Hematopoietic multipotent progenitor cell treated with erythropoietin and hydrocortisone succinate and interleukin-3 and kit ligand, for 8 days (in vitro differentiated cells): ENCODE measurements at regions not wholly inside any gene's neighbourhood (a gene's known extent, or its start where the extent isn't known, plus 50 kb on each side); places are given as distances from the start of the nearest gene placed in this dataset.
"Not testable (repeated sequence)": the region's sequence is repeated elsewhere in the genome, so short reads cannot be mapped to it uniquely, and the experiment has no call there.

Source experiments
- DNase-seq: peaks from one replicate; pipeline ENCODE4 v3.0.0-alpha.2; 2015

DNA sequence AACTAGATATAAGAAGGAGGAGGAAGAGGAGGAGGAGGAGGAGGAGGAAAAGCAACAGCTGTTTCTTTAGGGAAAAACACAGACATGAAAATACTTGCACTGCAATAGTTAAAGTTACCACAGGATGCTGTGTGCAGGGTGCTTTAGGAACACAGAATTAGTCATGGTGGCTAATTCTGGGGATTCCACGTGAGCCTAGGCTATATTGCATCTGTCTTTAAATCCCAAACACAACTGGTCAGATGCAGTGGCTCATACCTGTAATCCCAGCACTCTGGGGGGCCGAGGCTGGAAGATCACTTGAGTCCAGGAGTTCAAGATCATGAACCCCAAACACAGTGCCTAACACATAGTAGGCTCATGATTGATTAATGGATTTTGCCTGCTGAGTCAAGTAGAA is 155.3 kb upstream of the C16orf82 start:
- no peak for DNase-seq

DNA sequence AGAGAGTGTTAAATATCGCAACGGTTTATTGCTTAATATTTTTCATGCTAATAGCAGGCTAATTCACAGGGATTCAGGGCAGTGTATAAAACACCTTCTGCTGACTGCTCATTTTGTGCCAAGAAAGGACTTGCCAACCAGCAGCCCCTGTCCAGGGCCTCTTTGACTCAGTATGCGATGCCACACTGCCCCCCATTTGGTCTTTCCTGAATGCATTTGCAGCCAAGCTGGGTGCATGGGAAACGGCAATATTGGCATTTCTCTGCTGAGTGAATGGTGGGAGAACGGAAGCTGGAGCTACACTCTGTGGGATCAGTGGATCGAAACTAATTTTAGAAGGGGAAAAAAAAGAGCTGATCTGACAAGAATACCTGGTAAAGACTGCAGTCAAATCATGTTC is 152.9 kb upstream of the C16orf82 start:
- no peak for DNase-seq

DNA sequence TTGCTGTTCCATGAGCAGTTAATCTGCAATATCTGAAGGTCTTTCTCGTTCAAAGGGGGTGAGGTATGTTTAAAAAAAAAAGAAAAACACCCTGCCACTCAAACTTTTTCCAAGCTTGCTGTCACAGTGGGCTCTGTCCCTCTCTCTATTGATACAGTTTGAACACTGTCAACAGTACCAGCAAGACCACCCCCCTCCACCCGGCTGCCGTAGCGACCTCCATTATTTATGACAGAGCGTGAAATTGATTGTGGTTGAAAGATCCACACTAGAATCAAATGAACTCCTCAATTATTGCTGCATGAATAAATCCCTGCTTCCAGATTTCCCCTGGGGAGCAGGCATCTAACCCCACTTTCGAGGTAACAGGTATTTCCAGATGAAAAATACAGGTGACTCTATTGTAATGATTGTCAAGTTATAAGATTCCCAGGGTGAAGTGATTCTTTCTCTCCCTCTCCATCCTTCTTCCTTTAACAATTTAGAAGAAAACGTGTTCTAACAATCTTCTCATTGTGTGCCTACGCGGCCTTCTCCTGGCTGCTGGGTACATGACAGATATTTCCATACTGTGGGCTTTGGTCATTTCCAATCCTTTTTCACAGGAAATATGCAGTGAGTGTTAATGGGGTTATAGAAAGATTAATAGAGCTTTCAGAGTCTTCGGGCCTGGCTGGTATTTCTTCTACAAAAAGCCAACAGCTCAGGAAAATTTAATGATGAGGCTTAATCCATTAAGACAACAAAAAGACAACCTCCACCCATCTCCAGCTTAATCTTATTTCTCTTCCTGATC is 135.7 kb upstream of the C16orf82 start:
- no peak for DNase-seq

DNA sequence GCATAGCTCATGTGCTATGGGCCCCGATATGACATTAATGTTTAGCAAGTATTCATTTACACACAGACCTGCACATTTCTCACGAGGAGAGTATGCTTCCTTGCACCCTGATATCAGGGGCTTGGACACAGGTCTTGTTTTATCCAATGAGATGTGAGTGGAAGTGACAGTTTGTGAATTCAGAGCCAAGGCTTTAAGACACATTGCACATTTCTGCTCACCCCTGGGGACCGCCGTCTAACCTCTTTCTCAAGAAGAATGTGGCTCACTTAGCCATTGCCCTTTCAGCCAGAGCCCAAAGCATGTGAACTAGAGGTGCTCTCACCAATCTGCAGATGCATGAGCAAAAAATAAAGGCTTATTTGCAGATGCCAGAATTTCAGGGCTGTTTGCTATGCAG is 116.1 kb upstream of the C16orf82 start:
- no peak for DNase-seq

DNA sequence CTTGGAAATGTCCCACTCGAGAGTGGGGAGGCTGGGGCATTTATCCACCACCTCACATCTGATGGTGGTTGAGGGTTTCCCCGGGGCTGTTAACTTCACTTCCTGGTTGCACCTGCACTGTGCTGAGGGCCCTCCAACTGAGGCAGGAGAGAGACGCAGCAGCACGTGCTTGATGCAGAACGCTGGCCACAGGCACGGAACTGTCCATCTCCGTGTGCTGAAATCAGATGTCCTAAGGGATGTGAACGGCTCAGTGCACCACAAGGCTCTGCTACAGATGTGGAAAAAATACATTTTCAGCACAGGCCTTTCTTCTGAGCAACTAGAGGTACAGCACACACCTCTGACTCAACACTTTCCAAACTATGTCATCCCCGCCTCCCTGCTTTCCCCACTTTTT is 114.8 kb upstream of the C16orf82 start:
- no peak for DNase-seq

DNA sequence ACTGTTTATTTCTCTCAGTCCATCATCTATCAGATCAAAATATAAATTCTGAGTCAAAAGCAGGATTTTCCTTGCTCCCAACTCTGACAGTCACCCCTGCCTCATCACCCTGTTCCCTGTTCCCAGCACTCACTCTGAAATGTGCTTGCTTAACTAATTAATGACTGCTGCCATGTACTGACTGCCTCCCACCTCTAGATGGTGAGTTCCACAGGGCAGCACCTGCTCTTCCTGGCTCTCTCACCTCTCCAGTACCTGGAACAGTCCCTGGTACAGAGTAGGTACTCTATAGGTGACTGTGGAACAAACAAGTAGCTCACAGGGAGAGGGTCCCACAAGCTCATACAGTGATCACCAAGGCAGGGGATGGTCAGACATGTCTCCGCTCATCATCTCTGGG is 114.3 kb upstream of the C16orf82 start:
- no peak for DNase-seq

DNA sequence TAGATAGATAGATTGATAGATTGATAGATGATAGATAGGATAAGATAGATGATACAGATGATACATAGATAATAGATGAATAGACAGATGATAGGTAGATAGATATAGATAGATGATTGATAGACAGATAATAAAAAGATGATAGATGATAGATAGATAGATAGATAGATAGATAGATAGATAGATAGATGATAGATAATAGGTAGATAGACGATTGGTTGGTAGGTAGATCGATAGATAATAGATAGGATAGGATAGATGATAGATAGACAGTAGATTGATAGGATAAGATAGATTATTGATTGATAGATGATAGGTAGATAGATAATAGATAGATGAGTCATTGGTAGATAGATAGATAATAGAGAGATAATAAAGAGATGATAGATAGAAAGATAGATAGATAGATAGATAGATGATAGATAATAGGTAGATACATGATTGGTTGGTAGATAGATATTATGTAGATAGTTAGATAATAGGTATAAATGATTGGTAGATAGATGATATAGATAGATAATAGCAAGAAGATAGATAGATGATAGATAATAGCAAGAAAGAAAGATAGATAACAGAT is 109.4 kb upstream of the C16orf82 start:
- DNase-seq = no peak

DNA sequence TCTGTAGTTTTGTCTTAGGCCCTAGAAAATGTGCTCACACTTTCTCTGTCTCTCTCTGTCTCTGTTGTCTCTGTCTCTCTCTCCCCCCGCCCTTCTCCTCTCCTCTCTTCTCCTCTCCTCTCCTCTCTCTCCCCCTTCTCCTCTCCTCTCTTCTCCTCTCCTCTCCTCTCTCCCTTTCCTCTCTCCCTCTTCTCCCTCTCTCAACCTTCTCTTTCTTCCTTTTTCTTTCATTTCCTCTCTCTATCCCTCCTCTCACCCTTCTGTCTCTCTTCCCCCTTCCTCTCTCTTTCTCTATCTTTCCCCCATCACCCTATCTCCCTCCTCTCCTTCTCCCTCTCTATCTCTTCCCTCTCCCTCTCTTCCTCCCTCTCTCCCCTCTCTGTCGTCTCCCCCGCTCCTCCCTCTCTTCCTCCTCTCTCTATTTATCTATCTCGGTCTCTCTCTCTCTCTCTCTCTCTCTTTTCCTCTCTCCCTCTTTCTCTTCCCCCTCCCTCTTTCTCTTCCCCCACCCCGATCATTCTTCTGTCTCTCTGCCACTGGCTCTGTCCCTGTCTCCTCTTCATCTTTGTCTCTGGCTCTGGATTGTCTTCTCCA is 107.2 kb upstream of the C16orf82 start:
- no peak for DNase-seq

DNA sequence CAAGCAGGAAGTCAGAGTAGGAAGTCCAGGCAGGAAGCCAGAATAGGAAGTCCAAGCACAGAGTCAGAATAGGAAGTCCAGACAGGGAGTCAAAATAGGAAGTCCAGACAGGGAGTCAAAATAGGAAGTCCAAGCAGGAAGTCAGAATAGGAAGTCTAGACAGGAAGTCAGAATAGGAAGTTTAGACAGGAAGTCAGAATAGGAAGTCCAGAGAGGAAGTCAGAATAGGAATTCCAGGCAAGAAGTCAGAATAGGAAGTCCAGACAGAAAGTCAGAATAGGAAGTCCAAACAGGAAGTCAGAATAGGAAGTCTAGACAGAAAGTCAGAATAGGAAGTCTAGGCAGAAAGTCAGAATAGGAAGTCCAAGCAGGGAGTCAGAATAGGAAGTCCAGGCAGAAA is 105.3 kb upstream of the C16orf82 start:
- no peak for DNase-seq

DNA sequence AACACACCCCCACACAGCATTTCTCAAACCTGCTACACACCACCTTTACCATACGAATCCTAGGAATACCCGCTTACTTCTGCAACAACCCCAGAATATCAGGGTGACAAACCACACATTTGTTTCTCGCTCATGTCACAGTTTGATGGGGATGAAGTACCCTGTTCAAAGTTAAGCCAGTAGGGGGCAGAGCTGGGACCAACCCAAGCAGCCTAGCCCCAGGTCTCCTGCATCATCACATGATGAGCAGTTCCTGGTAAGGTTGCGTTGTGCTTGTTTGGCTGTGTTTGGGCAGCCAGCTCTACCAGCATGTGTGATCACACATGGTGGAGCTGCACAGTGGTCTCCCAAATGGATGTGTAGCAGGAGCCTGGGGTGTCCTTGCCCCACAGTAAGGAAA is 103.6 kb upstream of the C16orf82 start:
- peak; percentile 9 for DNase-seq

DNA sequence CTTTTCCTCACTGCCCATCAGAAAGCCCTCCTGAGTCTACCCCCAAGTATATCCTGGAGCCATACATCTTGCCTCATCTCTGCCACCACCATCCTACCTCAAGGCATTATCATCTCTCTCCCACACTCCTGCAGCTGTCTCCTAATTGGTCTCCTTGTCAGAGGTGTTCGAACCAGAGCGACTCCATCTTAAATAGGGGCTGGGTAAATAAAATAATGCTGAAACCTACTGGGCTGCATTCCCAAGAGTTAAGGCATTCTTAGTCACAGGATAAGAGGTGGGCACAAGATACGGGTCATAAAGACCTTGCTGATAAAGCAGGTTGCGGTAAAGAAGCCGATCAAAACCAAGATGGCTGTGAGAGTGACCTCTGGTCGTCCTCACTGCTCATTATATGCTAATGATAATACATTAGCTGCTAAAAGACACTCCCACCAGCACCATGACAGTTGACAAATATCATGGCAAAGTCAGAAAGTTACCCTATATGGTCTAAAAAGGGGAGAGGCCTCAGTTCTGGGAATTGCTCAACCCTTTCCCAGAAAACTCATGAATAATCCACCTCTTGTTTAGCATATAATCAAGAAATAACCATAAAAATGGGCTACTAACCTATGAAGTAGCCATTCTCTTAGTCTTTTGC is 97.0 kb upstream of the C16orf82 start:
- no peak for DNase-seq

DNA sequence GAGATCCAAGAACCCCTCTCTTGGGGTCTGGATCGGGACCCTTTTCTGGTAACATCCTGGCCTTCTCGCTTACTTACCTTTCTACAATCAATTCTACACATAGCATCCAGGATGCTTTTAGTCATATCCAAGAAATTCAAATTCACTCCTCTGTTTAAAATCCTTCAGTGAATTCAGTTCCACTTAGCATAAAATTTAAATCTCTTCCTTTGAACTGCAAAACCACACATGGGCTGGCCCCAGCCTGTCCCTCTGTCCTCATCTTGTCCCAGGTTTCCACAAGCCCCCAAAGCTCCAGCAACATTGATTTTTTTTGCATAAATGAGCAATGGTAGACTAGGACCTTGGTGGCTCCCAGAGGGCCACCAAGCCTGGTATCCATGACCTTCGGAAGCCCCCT is 96.4 kb upstream of the C16orf82 start:
- DNase-seq = no peak

DNA sequence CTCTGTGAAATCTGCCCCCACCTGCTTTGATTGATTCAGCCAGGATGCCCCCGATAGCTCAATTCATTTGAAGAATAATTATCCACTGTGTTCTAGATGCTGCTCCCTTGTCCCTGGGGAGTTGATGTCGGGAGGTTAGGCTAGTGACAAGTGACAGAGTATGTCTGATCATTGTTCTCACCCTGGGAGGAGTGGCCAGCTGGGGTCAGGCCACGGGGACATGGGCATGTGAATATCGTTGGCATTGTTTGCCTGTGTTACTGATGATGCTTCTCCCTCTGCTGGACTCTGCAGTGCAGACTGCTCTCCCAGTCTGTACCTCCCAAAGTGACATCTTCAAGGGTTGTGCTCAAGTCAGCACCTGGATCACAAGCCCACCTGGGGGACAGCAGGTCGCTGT is 89.9 kb upstream of the C16orf82 start:
- DNase-seq = no peak

DNA sequence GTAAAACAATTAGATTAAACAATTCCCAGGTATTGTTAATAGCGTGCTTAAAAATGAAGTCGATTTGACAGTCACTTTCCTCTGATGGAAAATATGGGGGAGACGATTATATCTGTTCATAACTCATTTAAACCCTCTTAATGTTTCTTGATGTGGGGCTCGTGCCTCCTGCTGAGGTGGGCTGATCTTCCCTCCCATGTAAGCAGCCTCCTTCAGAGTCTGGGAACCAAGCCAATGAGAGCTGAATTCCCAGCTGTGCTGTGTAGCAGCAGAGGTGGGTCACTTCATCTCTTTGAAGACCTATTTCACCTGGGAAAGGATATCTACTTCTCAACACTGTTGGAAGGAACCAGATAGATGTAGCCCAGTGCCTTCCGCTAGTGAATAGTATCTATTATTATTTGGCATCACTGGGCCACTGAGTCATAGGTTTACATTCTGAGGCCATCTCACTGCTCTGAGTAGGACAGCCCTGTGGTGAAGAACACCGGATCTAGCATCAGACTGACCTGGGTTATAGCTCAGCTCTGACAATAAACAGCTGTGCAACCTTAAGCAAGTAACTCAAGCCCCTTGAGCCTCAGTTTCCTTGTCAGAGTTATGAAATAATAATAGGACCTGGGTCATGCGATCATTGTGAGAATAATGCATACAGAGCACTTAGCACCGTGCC is 85.3 kb upstream of the C16orf82 start:
- DNase-seq = no peak

DNA sequence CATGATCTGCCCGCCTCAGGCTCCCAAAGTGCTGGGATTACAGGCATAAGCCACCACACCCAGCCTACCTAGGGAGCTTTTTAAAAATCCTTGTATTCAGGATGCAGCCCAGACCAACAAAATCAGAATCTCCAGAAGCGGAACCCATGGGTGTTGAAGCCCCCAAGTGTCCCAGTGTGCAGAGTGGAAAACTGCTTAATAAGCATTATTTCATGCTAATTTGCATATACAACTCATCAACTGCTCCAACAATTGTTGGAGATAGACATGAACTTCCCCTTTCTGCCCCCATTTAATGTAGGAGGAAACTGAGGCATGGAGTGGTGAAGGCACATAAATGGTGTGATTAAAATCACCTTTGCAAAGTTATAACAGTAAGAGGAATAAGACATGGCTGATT is 84.3 kb upstream of the C16orf82 start:
- DNase-seq = no peak

DNA sequence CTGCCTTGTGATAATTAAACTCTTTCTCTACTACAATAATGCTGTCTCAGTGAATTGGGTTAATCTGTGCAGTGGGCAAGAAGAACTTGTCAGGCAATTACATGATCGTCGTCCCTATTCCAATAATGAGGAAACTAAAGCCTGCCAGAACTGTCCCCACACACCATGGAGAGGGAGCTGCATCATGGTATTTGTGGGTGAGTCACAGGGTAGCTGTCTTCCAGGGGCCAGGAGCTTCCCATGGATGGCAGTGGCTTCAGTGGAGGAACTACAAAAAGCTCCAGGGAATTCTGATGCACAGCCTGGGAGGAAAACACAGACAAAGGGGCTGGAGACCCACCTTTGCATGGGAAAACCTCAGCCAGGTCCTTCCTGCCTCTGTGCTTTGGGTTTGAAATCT is 83.3 kb upstream of the C16orf82 start:
- DNase-seq = no peak

DNA sequence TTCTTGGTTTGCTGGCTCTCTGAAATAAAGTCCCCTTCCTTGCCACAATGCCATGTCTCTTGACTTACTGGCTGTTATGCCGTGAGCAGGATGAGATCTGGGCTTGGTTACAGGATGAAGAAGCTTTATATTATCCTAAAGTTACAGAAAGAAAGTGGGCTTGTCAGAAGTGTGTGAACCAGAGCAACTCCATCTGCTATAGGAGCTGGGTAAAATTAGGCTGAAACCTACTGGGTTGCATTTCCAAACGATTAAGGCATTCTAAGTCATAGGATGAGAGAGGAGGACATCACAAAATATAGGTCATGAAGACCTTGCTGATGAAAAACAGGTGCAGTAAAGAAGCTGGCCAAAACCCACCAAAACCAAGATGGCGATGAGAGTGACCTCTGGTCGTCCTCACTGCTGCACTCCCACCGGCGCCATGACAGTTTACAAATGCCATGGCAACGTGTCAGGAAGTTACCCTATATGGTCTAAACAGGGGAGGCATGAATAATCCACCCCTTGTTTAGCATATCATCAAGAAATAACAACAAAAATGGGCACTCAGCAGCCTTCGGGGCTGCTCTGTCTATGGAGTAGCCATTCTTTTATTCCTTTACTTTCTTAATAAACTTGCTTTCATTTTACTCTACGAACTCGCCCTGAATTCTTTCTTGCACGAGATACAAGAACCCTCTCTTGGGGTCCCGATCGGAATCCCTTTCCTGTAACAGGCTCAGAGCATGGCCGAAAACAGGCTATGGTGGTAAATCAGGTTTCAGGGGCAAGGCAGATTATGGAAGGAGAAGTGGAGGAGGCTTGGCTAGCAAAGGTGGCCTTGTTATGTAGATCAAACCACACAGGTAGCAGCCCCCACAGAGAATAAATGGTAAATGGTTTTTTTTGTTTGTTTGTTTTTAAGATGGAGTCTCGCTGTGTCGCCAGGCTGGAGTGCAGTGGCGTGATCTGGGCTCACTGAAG is 81.3 kb upstream of the C16orf82 start:
- DNase-seq = no peak

DNA sequence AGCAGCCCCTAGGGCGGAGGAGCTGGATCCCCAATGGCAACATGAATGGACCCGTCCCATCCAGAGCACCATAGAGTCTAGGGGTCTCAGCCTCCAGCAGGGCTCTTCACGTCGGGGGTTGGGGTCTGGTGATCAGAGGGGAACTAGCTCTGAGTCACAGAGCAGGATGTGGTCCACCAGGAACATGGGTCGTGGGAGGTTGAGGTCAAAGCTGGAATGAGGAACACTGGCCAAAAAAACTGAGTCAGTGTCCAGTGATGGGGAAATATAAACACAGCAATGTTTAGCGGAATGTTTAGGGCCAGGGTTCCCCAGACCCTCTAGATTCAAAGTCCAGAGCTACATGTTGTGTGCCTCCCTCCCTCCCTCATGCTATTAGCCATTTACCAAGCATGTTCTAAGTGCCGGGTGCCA is 79.1 kb upstream of the C16orf82 start:
- DNase-seq = no peak

DNA sequence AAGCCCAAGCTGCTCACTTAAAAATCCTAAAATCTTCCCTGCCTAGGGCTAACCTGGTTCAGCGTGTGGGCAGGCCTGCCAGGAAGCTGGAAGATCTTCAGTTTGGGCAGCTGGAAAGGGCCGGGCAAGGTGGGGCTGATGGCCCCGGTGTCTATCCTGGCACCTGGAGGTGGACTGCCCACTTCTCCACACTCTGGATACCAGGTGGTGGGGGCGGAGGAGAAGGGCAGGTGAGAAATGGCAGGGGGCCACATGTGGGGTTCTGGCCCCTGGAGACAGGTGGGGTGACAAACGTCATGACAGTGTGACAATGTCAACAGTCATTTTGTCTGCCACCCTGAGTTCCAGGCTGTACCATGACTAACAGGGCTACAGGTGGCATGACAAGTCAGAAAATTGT is 78.5 kb upstream of the C16orf82 start:
- no peak for DNase-seq

DNA sequence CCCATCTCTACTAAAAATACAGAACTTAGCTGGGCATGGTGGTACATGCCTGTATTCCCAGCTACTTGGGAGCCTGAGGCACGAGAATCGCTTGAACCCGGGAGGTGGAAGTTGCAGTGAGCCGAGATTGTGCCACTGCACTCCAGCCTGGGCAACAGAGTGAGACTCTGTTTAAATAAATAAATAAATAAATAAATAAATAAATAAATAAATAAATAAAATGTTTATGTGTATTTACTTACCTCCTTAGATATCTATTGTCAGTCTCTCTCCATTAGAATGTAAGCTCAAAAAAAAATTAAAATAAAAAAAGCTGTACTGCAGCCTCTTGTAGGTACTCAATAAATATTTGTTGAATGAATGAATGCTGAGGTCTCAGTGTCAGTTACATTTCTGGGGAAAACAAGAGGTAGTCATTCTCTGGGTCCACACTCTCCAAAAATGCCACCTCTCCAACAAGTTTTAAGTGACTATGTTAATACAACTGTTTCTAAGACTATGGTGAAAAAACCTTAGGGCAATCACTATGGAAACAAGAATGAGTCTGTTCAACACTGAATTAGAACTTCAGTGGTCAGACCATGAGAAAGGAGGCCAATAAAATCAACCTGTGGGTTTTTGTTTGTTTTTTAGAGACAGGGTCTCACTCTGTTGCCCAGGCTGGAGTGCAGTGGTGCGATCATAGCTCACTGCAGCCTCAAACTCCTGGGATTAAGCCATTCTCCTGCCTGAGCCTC is 76.2 kb upstream of the C16orf82 start:
- not testable (repeated sequence) for DNase-seq

DNA sequence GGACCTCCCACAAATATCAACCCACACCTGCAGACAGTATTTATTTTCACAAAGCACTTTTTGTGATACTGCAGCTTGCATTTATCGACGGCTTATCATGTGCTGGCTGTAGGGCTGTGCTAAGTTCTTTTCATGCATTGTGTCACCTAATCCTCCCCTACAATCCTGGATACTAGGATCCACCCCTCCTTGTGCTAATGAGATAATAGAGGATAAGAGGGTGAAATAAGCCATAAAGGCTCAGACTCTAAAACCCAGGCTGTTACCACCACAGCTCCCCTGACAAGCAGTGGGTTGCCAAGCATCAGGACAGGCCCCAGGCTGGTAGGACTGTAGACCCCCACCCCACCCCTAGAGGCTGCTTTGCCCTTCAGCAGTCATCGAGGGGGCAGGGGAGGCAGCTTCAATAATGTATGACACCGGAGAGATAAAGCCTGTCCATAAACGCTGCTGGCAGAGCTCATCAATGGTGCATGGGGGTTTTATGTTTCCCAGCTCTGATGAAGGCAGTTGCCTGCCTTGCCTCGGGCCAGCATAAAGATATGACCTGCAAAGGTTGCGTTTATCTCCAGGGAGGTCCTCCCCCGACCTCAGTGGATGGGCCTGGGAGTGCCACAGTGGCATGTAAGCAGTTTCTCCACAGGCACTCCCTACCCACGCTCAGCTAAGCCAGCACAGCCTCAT is 73.9 kb upstream of the C16orf82 start:
- no peak for DNase-seq
